ENCODE measurements at regions not wholly inside any gene's neighbourhood (a gene's known extent, or its start where the extent isn't known, plus 50 kb on each side); places are given as distances from the start of the nearest gene placed in this dataset.

- DNase-seq (ENCODE audit: low read depth) = no peak
These were observed 127.7 kb downstream of the DMRTA2 start for GRCh38 chr1:50295566-50295965.

DNA sequence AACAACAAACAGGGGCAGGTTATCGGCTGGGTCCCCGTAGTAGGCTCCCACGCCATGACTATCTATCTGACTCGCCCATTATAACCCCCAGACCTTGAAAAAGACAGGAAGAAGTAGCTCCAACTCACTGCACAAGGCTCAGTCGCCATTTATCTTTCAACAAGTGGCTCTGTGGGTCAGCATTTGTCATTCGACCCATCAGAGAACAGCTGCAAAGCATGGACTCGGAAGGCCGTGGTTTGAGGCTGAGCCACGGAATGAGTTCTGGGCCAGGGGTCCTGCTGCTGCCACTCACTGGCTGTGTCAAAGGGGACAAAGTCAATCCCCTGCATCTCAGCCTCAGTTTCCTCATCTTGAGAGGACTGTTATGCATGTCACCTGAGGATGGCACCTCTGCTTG lies 131.0 kb downstream of the DMRTA2 start:
- no peak for DNase-seq (ENCODE audit: low read depth)

DNA sequence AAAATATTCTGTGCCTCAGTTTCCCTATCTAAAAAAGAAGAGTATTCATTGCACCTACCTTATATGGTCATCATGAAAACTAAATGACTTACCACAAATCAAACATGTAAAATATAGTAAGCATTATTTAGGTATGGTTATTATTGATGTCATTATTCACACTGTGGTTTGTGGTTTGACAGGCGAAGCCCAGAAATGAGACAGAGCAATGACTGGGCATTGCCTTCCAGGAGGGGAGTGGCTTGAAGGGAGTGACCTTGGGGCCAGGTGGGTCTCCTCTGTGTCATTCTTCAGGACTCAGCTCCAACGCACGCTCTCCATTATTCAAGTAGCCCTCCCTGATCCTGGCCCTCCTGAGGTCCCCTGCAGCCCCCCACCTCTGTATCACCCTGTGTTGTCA lies 133.7 kb downstream of the DMRTA2 start:
- DNase-seq (ENCODE audit: low read depth) = no peak

- no peak for DNase-seq (ENCODE audit: low read depth)
These were observed 137.2 kb downstream of the DMRTA2 start for GRCh38 chr1:50285994-50286393.

- no peak for DNase-seq (ENCODE audit: low read depth)
These were observed 143.5 kb downstream of the DMRTA2 start for GRCh38 chr1:50279622-50280330.

DNA sequence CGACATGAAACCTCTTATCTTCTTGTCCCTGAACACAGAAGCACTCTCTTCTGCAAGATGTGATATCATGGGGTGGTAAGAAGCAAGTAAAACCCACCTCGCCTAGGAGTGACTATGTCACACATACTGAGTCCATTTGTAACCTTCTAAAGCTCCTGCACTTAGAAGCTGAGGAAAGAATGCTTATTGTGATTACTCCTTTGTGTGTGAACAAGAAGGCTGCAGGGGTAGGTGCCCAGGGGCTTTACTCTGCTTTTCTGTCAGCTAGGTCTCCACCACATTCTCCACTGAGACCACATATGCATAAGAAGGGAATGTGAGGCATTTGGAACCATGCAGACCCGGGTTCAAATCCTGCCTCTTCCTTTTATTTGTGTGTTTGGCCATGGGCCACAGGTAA lies 144.3 kb downstream of the DMRTA2 start:
- no peak for DNase-seq (ENCODE audit: low read depth)

- no peak for DNase-seq (ENCODE audit: low read depth)
These were observed 144.8 kb downstream of the DMRTA2 start for GRCh38 chr1:50278410-50278809.

DNA sequence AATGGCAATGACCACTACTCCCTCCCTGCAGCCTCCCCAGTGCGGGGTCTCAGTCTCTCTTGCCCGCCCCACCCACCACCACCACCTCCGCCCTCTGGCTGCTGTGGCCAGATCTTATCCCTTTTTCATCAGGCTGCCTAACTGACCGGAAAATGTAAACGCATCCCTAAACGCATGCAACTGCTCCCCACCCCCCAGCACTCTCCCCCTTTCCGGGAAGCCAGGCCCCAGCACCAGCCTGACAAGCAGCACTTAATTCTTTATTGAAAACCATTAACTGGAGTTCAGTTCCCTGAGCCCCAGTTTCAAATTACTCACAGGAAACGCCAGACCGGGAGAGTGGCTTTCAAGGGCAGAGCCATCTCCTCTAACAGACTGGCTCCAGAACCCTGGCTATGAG lies 147.7 kb downstream of the DMRTA2 start:
- DNase-seq (ENCODE audit: low read depth) = no peak

GRCh38 chr1:50272912-50273311 lies 150.3 kb downstream of the DMRTA2 start:
- DNase-seq (ENCODE audit: low read depth) = no peak

DNA sequence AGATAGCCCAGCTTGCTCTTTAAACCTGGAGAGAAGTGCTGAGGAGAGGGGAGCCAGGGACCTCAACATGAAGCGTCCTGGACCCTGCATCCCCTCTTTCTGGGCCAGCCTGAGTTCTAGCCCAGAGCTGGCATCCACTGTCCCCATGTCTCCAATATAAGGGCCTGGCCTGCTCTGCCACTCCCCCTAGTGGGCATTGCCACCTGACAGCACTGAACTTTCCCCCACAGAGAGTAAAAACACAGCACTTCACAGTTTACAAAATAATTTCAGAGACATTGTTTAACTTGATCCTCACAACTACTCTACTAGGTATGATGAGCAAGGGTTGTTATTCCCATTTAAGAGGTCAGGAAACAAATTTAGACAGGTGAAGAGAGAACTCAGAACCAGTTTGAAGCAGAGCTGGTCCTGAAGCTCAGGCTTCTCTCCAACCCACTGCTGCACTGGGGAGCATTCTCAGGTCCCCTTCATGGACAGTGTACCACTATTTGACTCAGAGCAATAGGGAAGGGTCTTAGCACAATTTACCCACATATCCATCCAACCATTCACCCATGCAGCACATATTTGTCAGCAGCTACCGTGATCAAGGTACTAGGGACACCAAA lies 151.2 kb downstream of the DMRTA2 start:
- no peak for DNase-seq (ENCODE audit: low read depth)

GRCh38 chr1:50271337-50271736 lies 151.9 kb downstream of the DMRTA2 start:
- no peak for DNase-seq (ENCODE audit: low read depth)

GRCh38 chr1:50270926-50271325 lies 152.3 kb downstream of the DMRTA2 start:
- DNase-seq (ENCODE audit: low read depth) = no peak

DNA sequence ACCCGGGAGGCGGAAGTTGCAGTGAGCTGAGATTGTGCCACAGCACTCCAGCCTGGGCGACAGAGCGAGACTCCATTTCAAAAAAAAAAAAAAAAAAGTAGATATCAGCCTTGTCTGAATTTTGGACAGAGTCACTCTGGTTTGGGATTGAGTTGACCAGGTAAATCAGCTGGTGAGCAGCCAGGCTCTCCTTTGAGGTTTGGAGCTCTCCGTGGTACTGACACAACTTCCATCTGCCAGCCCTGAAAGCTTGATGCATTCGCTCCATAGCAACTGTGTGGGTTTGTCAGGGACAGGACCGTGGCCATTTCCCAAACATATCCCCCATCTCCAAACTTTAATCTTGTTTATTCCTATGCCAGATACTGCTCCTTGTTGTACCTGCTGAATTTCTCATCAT lies 155.2 kb downstream of the DMRTA2 start:
- DNase-seq (ENCODE audit: low read depth) = no peak

- DNase-seq (ENCODE audit: low read depth) = no peak
These were observed 156.7 kb downstream of the DMRTA2 start for GRCh38 chr1:50266509-50266908.

GRCh38 chr1:50265790-50266314 lies 157.1 kb downstream of the ELAVL4 start:
- DNase-seq (ENCODE audit: low read depth) = no peak

DNA sequence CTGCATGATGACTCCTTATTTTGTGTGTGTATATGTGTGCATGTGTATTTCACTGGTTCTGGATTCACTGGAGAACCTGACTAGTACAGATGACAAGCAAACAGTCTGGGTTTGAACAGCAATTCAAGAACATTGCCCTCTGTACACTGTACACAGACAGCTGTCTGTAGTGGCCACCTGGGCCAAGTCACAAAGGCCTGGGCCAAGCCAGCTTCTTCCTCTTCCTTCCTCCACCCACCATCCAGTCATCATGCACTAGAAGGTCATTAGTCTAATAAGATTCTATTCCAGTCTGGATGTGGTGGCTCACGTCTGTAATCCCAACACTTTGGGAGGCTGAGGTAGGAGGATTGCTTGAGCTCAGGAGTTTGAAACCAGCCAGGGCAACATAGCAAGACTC lies 155.9 kb downstream of the ELAVL4 start:
- DNase-seq (ENCODE audit: low read depth) = no peak

GRCh38 chr1:50262436-50262835 lies 153.7 kb downstream of the ELAVL4 start:
- no peak for DNase-seq (ENCODE audit: low read depth)

DNA sequence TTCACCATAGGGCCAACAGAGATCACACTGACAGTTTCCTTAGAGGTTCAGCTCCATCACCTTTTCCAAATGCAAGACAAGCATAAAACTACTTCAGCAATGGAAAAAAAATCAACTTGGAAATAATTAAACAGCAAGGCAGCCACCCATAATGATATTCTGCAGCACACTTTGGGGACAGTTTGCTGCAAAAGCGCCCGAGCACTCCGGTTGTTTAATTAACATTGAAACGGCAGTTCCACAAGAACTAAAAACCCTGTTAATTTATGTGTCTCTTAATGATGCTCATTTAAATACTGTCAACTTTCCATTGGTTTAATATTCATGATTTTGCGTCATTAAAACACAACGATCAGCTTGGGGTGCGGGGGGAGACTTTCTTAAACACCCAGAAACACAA lies 153.2 kb downstream of the ELAVL4 start:
- no peak for DNase-seq (ENCODE audit: low read depth)

GRCh38 chr1:50257940-50258685 lies 149.4 kb downstream of the ELAVL4 start:
- DNase-seq (ENCODE audit: low read depth) = no peak

GRCh38 chr1:50257029-50257428 lies 148.3 kb downstream of the ELAVL4 start:
- no peak for DNase-seq (ENCODE audit: low read depth)
